ENCODE measurements at regions not wholly inside any gene's neighbourhood (a gene's known extent, or its start where the extent isn't known, plus 50 kb on each side); places are given as distances from the start of the nearest gene placed in this dataset.
"Not testable (repeated sequence)": the region's sequence is repeated elsewhere in the genome, so short reads cannot be mapped to it uniquely, and the experiment has no call there.

DNA sequence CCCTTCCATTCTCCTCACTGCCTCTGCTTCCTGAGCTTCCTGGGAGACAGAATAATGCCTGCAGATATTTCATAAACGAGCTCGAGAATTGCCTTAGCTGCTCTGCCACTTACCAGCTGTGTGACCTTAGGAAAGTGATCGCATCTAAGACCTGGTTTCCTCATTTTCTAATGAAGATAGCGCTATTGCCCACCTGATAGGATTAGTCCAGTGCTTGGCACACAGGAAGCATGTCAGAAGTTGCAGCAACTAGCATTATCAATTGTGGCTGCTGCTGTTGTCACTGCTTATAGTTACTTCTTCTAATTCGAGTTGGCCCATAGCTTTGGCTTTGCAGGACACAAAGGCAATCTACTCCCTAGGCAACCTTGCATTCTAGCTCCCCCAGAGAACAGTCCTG is 305.5 kb upstream of the SGK1 start:
- Mint-ChIP-seq H3K36me3 (ENCODE audit: low read depth) (no peaks in the 10 kb centered on the region), H3K4me3 (no peak overlapping the region), H3K9me3 (no peaks in the 10 kb centered on the region), H3K27ac (no peak overlapping the region), H3K4me1 (no peaks in the 10 kb centered on the region), H3K27me3 (peaks cover 8% of the 10 kb centered on the region)
- ChIA-PET POLR2A (interaction anchor here (0.6 kb wide), 2 partner anchors 91 to 1411 kb away, joined by 4 to 11 read pairs; no protein-coding TSS in a partner anchor), CTCF (interaction anchor here (0.6 to 3.7 kb wide), 5 partner anchors 8 to 442 kb away, joined by 3 to 14 read pairs (median 4); no protein-coding TSS in a partner anchor)
- no peak for DNase-seq

DNA sequence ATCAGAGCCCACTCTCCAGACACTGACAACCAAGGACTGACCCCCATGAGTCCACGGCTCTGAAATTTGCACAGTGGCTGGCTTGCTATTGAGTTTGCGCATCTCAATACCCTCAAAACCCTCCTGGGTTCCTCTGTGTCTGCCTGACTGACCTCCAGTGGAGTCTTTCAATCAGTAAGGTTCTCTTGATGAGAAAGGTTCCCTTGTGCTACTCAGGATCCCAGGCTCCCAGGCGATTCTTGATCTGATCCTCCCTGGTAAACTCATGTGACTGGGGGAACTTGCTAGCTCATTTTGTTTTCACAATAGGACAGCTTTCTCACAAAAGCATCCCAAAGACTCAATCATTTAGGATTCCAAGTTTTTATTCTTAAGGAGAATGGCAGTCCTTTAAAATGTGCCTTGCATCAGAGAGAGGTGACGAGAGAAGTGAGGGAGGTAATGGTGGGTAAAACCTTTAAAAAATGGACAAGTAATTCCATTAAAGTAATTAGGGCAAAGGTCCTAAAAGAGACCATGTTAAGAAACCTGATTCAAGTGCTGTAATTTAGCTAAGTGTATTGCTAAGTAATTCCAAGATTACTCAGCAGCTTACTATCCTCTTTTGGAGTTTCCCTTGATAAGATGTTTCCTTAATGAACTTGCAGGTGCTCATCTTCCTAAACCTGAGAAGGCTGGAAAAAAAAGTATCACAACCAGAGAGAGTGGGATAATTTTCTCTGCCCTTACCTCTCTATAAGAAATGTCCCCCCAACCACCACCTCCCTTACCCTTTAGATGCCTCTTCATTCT is 304.7 kb upstream of the SGK1 start:
- Mint-ChIP-seq H3K27me3 (peaks cover 8% of the 10 kb centered on the region), H3K4me3 (no peak overlapping the region), H3K27ac (no peak overlapping the region), H3K36me3 (ENCODE audit: low read depth) (no peaks in the 10 kb centered on the region), H3K4me1 (no peaks in the 10 kb centered on the region), H3K9me3 (no peaks in the 10 kb centered on the region)
- ChIA-PET CTCF (interaction anchor here (2.0 to 3.7 kb wide), 3 partner anchors 9 to 19 kb away, joined by 6 to 14 read pairs (median 6); no protein-coding TSS in a partner anchor), POLR2A (no interaction called here)
- DNase-seq: no peak

DNA sequence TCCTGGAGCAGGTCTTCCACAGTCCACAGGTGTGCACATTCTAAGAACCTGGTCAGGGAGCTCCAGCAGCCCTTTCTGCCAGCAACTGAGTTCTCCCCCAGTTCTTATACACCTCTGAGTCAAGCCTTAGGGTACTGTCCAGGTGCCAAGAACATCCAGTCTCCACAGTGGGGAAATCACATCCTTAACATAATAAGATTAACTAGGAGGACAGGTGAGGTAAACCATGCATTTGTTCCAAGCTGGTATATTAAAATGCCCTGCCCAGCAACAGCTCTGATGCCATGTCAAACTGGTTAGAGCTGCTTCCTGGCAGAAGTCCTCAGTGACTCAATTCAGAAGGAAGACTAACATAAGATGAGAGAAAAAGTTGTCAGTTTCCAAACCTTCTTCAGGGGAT is 303.9 kb upstream of the SGK1 start:
- POLR2A ChIA-PET: no interaction called here
- Mint-ChIP-seq H3K9me3 (no peaks in the 10 kb centered on the region), H3K4me3 (no peak overlapping the region), H3K36me3 (ENCODE audit: low read depth) (no peaks in the 10 kb centered on the region), H3K4me1 (no peaks in the 10 kb centered on the region), H3K27ac (no peak overlapping the region), H3K27me3 (peaks cover 8% of the 10 kb centered on the region)
- CTCF ChIA-PET: interaction anchor here (1.3 to 3.7 kb wide), 4 partner anchors 10 to 19 kb away, joined by 3 to 14 read pairs (median 6); no protein-coding TSS in a partner anchor
- DNase-seq: no peak

DNA sequence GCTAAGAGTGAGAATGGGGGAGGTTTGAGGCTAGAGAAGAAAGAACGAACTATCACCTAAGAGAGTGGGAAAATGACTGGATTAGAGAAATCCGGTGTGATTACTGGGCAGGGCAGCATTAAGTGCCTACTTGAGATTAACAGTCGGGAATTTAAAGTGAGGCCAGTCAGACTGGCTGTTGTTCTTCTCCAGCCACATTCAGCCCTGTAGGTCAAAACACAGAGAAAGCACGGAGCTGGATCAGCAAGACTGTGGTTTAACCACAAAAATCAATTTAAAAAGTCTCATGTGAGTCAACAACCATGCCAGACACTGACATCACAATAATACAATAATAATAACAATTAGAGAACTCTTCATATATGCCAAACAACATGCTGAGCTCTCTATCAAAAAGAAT is 301.9 kb upstream of the SGK1 start:
- CTCF ChIA-PET: interaction anchor here (0.6 to 2.3 kb wide), 5 partner anchors 11 to 433 kb away, joined by 3 to 6 read pairs (median 5); no protein-coding TSS in a partner anchor
- peaks cover 8% of the 10 kb centered on the region for H3K27me3 Mint-ChIP-seq
- H3K4me3 Mint-ChIP-seq: no peak overlapping the region
- POLR2A ChIA-PET: no interaction called here
- H3K36me3 Mint-ChIP-seq (ENCODE audit: low read depth): no peaks in the 10 kb centered on the region
- no peaks in the 10 kb centered on the region for H3K9me3 Mint-ChIP-seq
- no peaks in the 10 kb centered on the region for H3K4me1 Mint-ChIP-seq
- no peak for DNase-seq
- H3K27ac Mint-ChIP-seq: no peak overlapping the region

DNA sequence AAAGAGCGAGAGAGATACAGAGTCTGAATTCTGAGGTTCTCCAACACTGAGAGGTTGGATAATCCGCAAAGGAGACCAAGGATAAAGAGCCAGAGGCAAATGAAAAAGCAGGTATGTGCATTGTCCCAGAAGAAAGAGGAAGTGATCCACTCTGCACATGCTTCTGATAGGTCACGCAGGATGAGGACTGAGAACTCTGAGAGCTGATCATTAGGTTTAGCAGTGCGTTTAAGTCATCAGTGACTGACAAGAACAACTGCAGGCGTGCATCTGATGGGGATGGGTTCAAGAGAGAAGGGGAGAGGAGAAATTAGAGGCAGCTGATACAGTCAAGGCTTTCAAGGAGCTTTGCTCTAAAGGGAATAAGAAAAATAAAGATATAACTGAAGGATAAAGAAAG is 301.2 kb upstream of the SGK1 start:
- Mint-ChIP-seq H3K4me3 (no peak overlapping the region), H3K4me1 (no peaks in the 10 kb centered on the region), H3K27ac (no peak overlapping the region), H3K27me3 (peaks cover 8% of the 10 kb centered on the region), H3K36me3 (ENCODE audit: low read depth) (no peaks in the 10 kb centered on the region), H3K9me3 (no peaks in the 10 kb centered on the region)
- POLR2A ChIA-PET: no interaction called here
- CTCF ChIA-PET: interaction anchor here (0.6 to 2.3 kb wide), 5 partner anchors 10 to 432 kb away, joined by 3 to 6 read pairs (median 5); no protein-coding TSS in a partner anchor
- no peak for DNase-seq

DNA sequence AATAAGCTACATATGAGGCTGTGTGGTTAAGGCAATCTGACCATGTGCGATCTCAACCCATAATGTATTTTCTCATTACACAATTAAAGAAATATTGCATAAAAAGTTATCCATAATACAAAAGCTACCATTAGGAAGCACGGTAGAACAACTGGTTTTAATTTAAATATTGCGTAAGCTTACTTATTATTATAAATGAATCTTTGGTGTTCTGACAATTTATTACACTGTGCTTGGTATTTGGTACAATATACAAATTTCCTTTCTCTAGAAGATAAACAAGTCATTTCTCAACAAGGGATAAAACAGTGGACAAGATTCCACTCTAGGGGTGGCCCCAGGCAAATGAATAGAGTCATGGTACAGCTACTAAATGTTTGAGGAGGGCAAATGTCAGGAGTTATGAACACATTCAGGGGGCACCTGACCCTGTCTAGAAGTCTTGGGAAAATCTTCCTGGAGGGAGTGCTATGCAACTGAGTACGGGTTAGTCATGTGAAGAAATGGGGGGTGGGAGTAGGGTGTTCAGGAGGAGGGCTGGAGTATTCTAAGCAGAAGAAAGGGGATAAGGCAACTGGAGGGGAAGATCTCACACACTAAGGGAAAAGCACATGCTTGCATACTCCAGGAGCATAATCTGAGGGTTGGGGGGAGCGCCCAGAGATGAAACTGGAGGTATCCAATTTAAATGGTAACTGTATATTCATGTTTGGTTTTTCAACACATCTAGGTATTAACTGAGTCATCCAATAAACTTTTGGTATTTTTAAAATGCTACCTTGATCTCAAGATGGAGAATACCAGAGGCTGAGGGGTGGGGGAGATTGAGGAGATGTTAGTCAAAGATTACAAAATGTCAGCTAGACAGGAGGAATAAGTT is 296.9 kb upstream of the SGK1 start:
- Mint-ChIP-seq H3K27ac (no peak overlapping the region), H3K36me3 (ENCODE audit: low read depth) (no peaks in the 10 kb centered on the region), H3K4me1 (no peaks in the 10 kb centered on the region), H3K27me3 (peaks cover 2% of the 10 kb centered on the region), H3K9me3 (no peaks in the 10 kb centered on the region), H3K4me3 (no peak overlapping the region)
- CTCF ChIA-PET: no interaction called here
- POLR2A ChIA-PET: no interaction called here
- no peak for DNase-seq

DNA sequence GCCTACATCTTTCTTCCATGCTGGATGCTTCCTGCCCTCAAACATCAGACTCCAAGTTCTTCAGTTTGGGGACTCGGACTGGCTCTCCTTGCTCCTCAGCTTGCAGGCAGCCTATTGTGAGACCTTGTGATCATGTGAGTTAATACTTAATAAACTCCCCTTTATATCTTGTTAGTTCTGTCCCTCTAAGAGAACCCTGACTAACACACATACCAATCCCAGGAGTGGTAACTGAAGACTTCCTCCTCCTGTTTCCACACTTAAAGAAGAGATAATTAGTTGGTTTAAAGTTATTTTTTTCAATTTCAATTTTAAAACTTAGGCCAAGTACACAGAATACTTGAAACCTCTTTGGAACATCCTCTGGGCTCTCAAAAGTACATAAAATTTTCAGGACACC is 294.2 kb upstream of the SGK1 start:
- H3K27me3 Mint-ChIP-seq, DNase-seq: not testable (repeated sequence)
- CTCF ChIA-PET: interaction anchor here (0.6 kb wide), 1 partner anchor 315 kb away, joined by 3 read pairs; no protein-coding TSS in a partner anchor

DNA sequence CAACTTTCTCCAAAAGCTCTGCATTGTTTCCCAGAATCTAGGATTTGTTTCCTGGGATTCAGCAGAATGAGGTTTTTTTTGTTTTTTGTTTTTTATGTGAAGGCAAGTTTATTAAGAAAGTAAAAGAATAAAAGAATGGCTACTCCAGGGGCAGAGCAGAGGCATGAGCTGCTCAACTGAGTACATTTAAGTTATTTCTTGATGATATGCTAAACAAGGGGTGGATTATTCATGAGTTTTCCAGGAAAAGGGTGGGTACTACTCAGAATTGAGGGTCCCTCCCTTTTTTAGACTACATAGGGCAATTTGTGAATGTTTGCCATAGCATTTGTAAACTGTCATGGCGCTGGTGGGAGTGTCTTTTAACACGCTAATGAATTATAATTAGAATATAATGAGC is 292.5 kb upstream of the SGK1 start:
- no peak for DNase-seq
- Mint-ChIP-seq H3K9me3 (no peaks in the 10 kb centered on the region), H3K4me1 (no peaks in the 10 kb centered on the region), H3K36me3 (ENCODE audit: low read depth) (no peaks in the 10 kb centered on the region), H3K4me3 (no peak overlapping the region), H3K27ac (no peak overlapping the region), H3K27me3 (no peaks in the 10 kb centered on the region)
- ChIA-PET CTCF (interaction anchor here (1.1 kb wide), 1 partner anchor 14 kb away, joined by 3 read pairs; no protein-coding TSS in a partner anchor), POLR2A (no interaction called here)

More for the DNA sequence above, 294.2 kb upstream of the SGK1 start:
- H3K36me3 Mint-ChIP-seq (ENCODE audit: low read depth); H3K9me3 Mint-ChIP-seq; H3K4me1 Mint-ChIP-seq; H3K27ac Mint-ChIP-seq; POLR2A ChIA-PET; H3K4me3 Mint-ChIP-seq: not testable (repeated sequence)

DNA sequence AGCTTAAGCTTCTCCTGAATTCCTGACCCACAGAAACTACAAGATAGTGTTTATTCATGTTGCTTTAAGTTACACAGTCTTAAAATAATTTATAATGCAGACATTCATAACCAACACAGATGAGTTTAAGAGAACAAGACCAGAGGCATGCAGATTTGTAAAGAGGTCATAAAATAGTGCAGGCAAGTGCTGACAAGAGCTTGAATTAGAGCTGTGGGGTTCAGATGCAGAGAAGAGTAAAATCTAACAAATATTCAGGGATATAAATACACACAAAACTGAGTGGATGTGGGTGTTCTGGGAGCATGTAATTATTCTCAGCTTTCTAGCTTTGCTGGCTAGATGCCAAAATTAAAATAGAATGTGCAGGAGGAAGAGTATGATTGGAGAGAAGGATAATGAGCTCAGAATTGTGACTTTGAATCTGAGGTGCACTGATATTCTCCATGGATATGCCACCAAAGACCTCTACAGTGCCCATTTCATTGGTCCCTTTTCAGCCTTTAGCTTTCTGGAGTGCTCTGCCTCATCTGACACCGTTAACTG is 291.9 kb upstream of the SGK1 start:
- Mint-ChIP-seq H3K27ac (no peak overlapping the region), H3K9me3 (peaks cover under 1% of the 10 kb centered on the region), H3K27me3 (no peaks in the 10 kb centered on the region), H3K4me3 (no peak overlapping the region), H3K36me3 (ENCODE audit: low read depth) (no peaks in the 10 kb centered on the region), H3K4me1 (no peaks in the 10 kb centered on the region)
- DNase-seq: no peak
- ChIA-PET POLR2A (no interaction called here), CTCF (interaction anchor here (0.7 to 1.7 kb wide), 3 partner anchors 10 to 260 kb away, joined by 3 to 6 read pairs (median 3); no protein-coding TSS in a partner anchor)

DNA sequence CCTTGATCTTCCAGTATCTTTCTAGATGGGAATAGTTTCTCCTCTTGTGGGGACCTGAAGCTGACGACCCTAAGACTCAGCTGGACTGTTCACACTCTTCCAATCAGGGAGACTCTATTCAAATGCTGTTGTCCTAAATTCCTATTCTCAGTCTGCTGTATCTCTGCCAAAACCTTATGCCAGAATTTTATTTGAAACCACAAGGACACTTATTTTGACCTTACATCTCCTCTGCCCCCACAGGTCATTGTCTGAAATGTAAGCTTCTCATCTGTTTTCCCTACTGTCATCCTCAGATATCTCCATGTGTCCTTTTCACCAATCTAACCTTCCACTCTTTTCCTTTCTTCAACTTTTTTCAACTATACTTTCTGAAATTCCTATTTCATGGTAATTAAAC is 289.5 kb upstream of the SGK1 start:
- no peak for DNase-seq
- Mint-ChIP-seq H3K27me3 (no peaks in the 10 kb centered on the region), H3K9me3 (peaks cover 2% of the 10 kb centered on the region), H3K27ac (no peak overlapping the region), H3K36me3 (ENCODE audit: low read depth) (no peaks in the 10 kb centered on the region), H3K4me1 (no peaks in the 10 kb centered on the region), H3K4me3 (no peak overlapping the region)
- POLR2A ChIA-PET: no interaction called here
- CTCF ChIA-PET: no interaction called here

DNA sequence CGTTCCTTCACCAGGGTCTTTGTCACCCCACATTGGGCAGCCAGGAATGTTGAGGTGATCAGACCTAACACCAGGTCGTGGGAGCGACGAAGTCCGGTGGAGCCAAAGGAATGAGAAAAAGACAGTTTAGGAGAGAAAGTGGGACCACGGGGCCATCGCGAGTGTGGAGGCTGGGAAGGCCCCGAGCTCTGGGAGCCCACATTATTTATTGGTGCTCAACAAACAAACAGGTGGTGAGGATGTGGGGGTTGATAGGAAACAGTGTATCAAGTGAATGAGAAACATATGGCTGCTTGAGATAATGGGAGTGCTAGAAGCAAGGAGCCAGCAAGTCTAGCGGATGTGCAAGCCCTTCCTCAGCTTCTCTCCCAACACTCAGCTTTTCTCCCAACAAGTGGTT is 287.1 kb upstream of the SGK1 start:
- Mint-ChIP-seq H3K4me3 (no peak overlapping the region), H3K27me3 (no peaks in the 10 kb centered on the region), H3K9me3 (peaks cover 15% of the 10 kb centered on the region), H3K36me3 (ENCODE audit: low read depth) (peaks cover 3% of the 10 kb centered on the region), H3K27ac (no peak overlapping the region), H3K4me1 (no peaks in the 10 kb centered on the region)
- no peak for DNase-seq
- POLR2A ChIA-PET: no interaction called here
- CTCF ChIA-PET: interaction anchor here (1.5 kb wide), 1 partner anchor 15 kb away, joined by 5 read pairs; no protein-coding TSS in a partner anchor

DNA sequence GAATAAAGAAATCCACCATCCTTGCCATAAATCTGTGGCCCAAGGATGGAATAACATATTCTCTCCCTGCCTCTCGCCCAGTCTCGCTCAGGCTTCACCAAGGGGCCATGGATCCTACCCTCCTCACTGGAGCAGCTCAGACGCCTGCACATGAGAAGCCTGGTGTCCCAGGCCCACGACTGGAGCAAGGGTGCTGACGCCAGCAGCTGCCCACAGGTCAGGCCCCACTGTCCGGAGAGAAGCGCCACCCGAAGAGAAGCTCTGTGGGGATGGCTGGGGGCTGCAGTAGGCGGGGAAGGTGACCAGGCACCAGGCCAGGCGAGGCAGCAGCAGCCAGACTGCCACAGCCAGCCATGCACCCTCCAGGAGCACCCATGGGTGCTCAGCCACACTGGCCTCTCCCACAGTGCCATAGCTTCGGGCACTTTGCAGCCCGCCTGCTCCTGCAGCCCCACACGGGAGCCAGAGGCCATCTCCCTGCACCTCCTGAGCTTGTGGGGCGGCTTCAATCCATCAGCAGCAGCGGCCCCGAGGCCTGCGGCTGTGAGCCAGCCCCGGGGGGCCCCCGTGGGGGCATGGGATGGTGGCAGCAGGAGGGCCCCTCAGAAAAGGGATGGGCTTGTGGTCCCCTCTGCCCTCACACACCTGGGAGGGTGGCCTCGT is 286.2 kb upstream of the SGK1 start:
- ChIA-PET POLR2A (no interaction called here), CTCF (interaction anchor here (1.0 kb wide), 1 partner anchor 15 kb away, joined by 3 read pairs; no protein-coding TSS in a partner anchor)
- Mint-ChIP-seq H3K36me3 (ENCODE audit: low read depth) (peaks cover 3% of the 10 kb centered on the region), H3K4me3 (no peak overlapping the region), H3K27me3 (no peaks in the 10 kb centered on the region), H3K9me3 (peaks cover 15% of the 10 kb centered on the region), H3K27ac (no peak overlapping the region), H3K4me1 (no peaks in the 10 kb centered on the region)
- no peak for DNase-seq

Measured in activated CD4-positive, alpha-beta T cell treated with anti-CD3 and anti-CD28 coated beads, Interleukin-2, amount 10 ng/mL, durations not matched to agents 7 days and 5 days (primary cell).